GM21825 (cell line): ENCODE measurements at regions not wholly inside any gene's neighbourhood (a gene's known extent, or its start where the extent isn't known, plus 50 kb on each side); places are given as distances from the start of the nearest gene placed in this dataset.
A peak's percentile ranks its signal among the peaks of the same experiment; 100 is the strongest.
"Not testable (repeated sequence)": the region's sequence is repeated elsewhere in the genome, so short reads cannot be mapped to it uniquely, and the experiment has no call there.

Source experiments
- ATAC-seq: cut with Tn5 transposase; IDR thresholded peaks from one replicate; pipeline ENCODE4 v1.9.1; 2021; ENCODE audit warnings: mild to moderate bottlenecking, moderate library complexity; ENCODE audit not compliant: unreplicated experiment

DNA sequence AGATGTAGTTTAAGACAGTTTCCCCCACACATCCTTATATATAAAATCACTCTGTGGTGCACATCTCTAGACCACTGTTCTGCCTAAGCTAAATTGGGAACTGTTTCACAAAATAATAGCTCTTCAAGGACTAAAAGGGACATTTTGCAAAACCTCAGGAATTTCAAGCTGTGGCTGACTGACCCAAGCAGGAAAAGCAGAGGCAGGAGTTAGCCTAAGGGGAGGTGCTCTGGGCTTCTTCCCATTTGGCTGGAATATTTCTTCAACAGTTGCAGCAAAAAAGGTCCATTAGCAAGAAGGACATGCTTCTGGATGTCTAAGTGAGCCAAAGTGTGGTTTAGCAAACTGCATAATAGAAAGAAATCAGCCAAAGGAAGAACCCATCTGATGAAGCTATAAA, 551.2 kb upstream of the ANKRD30A start:
- no peak for ATAC-seq

DNA sequence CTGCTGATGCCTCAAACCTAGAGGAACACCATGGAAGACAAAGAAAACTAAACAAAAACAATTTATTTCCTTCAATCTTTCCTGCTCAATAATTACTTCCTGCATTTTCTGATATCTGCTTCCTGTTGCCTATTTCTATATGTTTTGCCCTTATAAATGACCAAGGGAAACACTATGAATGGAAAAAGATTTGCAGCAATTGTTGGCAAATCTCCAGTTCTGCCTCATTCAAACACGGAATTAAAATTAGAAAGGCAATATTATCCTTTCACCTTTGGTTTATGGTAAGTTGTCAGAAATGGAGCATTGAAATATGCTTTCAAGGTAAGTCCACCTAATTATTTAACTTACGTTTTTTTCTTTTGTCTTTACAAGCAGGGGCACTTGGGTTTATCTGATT, 552.2 kb upstream of the ANKRD30A start:
- no peak for ATAC-seq

DNA sequence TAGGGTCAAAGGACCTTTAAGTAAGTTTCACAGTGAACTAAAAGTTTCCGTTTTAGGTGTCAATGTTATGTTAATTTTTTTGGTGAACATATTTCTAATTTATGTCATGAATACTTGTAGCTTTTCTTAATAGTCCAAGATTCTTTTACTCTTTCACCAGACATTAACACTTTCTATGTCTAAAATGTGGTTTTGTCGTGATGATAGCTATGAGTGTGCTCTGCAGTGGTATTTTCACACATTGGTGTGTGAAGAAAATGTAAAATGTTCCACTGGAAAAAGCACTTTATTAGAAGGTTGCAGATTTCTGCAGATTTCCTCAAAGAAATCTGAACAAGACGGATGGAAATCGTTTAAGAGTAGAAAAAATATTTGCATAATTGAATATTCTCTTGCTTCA, 561.0 kb upstream of the ANKRD30A start:
- no peak for ATAC-seq

DNA sequence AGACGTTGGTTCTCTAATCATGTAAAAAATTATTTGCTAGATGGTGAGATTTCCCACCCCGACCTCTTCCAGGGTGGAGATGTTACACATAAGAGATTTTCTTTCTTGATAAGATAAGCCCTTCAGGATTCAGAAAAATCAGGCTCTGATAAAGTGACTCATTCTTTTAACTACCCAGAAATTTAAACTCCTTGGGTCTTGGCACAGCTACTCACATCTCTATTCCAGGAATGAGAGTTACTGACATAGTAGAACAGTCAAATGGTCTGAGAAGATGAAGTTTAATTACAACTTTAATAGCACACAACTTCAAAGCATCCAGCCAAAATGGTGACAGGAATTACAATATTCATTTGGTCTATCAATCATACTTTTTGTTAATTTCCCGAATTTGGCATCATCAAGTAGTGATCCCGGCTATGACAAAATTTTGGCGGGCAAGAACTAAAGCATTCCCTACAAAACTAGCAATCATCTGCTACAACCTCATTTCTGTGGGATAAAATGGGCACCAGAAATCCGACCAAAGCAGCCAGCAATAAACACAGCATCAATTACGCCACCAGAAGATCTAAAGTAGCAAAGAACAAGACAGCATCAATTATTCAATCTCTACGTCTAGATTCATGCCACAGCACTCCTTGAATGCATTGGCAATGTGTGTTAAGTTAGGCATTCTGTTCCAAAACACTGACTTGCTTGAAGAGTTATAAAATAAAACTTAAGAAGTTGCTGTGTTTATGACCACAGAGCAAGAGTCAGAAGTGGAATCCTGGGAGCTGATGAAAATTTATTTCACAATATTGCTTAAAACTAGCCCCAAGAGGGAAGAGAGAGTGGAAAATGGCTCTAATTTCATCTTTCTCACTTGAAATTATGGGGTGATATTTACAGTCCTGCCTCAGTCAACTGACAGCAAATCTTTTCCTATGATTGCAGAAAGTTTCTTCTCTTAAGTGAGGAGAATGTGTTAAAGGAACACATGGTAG, 565.7 kb upstream of the ANKRD30A start:
- ATAC-seq: no peak

DNA sequence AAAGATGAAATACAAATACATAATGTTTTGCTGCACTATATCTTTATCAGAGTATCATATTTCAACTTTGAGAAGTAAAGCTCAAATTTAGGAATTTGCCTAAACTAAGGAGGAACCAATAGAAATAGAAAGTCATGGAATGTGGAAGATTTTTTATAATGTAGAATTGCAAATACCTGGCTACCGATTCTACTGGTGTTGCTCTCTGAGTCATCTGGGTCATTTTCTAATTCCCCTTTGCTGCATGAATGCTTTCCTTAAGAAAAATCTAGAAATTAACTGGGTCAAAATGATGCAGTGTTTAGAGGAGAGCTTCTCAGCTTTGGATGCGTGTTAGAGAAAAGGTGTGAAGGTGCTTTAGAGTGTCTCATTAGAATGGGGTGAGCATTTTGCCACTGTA, 568.9 kb upstream of the ANKRD30A start:
- ATAC-seq: no peak

GRCh38 chr10:36555036-36555435, 570.4 kb upstream of the ANKRD30A start:
- no peak for ATAC-seq

GRCh38 chr10:36547965-36548364, 577.4 kb upstream of the ANKRD30A start:
- ATAC-seq: no peak

GRCh38 chr10:36542493-36542892, 582.9 kb upstream of the ANKRD30A start:
- ATAC-seq: no peak

DNA sequence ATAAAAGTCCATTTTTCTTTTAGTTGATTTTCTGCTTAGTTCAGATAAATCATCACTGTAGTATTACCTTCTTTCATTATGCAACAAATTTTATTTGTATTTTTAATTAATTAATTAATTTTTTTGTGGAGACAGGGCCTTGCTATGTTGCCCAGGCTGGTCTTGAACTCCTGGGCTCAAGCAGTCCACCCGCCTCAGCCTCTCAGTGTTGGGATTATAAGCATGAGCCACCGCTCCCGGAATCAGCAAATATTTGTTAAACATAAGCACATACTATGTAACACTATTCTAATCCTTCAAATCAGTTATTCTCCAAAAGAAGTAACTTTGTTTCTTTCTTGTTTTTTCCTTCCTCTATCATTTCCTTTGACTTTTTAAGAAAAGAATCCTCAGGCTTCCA, 584.8 kb upstream of the ANKRD30A start:
- no peak for ATAC-seq

GRCh38 chr10:36538953-36539586, 586.3 kb upstream of the ANKRD30A start:
- no peak for ATAC-seq

GRCh38 chr10:36534471-36535002, 590.9 kb upstream of the ANKRD30A start:
- peak; percentile 100 for ATAC-seq

DNA sequence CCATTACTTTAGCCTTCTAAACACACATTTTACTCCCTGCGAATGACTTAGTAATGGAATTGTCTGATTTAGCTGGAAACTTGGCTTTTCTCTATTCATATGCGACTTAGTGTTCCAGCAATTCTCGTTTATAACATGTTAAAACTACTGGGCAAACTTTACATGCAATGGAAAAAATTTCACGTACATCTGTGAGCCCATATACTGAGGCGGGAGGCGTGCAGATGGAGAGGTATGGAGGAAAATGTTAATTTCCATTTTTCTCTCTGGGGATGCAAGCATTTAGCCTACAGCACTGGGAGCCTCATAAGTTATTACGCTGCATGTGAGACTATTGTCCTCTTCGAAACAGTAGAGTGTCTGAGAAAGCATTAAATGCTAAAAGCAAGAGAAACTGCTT, 591.5 kb upstream of the ANKRD30A start:
- no peak for ATAC-seq

- no peak for ATAC-seq
Observed at GRCh38 chr10:36533316-36533715, 592.1 kb upstream of the ANKRD30A start.

- no peak for ATAC-seq
Observed at GRCh38 chr10:36531621-36532020, 593.8 kb upstream of the ANKRD30A start.

- no peak for ATAC-seq
Observed at GRCh38 chr10:36526033-36526432, 599.4 kb upstream of the ANKRD30A start.

DNA sequence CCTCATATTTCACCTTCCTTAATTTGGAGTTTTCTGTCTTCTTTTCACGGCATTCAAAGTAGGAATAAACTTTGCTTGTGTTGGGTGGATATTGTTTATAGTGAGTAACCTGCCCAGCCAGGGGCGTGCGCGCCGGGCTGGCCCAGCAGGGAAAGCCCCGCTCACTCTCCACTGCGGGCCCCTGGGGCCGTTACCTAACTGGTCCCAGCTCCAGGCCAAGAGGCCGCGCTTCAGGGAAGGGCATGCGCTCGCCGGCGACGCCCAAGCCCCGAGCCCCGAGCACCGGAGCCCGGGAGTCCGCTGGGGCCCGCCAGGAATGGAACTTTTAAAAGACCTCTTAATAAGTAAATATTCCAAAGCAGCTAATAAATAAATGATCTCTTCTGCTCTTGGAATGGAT, 601.3 kb upstream of the ANKRD30A start:
- ATAC-seq: not testable (repeated sequence)

DNA sequence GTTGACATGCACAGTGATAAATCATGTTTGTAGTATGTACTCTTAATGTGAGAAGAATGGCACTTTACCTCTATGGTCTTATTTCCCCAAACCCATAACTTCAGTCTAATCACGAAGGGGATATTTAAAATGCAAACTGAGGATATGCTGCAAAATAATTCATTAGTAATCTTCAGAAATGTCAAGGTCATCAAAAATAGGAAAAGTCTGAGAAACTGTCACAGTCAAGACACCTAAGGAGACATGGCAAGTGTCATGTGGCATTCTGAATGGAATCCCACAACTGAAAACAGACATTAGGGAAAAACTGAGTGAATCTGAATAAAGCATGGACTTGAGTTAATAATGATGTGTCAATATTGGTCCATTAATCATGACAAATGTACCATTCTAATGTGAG, 605.5 kb upstream of the ANKRD30A start:
- no peak for ATAC-seq

GRCh38 chr10:36516281-36516680, 609.1 kb upstream of the ANKRD30A start:
- no peak for ATAC-seq

GRCh38 chr10:36515319-36515718, 610.1 kb upstream of the ANKRD30A start:
- no peak for ATAC-seq

DNA sequence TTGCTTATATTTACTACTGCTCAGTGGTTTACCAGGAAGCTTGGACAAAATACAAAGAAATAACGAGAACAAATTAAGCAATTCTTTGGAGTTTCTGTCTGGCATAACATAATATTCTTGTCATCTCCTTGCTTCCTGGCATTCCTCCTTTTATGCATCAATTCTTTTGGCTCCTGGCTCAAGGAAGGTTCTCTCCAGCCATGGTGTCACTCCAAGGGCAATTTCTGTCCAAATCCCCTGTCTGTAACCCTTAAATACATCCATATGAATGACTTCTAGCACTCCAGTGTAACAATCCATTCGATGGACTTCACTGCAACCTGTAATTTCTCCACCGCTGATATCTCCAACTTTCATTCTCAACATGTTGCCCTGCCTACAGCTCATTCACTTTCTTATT, 617.7 kb upstream of the ANKRD30A start:
- ATAC-seq: no peak

- no peak for ATAC-seq
Observed at GRCh38 chr10:36506697-36507496, 618.5 kb upstream of the ANKRD30A start.
